NCI-H1694 (cell line): ENCODE measurements at regions not wholly inside any gene's neighbourhood (a gene's known extent, or its start where the extent isn't known, plus 50 kb on each side); places are given as distances from the start of the nearest gene placed in this dataset.
A peak's percentile ranks its signal among the peaks of the same experiment; 100 is the strongest.
"Not testable (repeated sequence)": the region's sequence is repeated elsewhere in the genome, so short reads cannot be mapped to it uniquely, and the experiment has no call there.

Experiments
- DNase-seq: peaks from one replicate; lab custom pipeline; 2025; lab: John Stamatoyannopoulos, UW

DNA sequence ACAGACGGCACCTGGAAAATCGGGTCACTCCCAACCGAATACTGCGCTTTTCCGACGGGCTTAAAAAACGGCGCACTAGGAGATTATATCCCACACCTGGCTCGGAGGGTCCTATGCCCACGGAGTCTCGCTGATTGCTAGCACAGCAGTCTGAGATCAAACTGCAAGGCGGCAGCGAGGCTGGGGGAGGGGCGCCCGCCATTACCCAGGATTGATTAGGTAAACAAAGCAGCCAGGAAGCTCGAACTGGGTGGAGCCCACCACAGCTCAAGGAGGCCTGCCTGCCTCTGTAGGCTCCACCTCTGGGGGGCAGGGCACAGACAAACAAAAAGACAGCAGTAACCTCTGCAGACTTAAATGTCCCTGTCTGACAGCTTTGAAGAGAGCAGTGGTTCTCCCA lies 64.5 kb downstream of the SLC30A10 start:
- DNase-seq = not testable (repeated sequence)

DNA sequence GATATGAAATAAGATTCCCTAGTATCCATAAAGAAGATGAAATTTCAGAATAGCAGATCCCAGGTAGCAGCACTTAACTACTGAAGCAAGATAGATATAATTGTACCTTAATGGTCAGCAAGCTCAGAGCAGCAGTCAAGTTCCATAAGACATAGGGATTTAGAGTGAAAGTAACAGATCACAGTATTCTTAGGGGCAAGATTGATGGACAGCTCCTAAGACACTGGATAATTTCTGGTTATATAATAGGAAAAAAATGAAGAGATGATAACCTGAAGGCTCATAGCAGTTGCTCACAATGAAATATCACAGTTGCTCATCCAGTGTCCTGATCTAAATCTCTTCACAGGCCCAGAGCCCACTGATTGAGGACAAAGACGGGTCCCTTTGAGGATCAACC lies 66.0 kb downstream of the SLC30A10 start:
- no peak for DNase-seq

DNA sequence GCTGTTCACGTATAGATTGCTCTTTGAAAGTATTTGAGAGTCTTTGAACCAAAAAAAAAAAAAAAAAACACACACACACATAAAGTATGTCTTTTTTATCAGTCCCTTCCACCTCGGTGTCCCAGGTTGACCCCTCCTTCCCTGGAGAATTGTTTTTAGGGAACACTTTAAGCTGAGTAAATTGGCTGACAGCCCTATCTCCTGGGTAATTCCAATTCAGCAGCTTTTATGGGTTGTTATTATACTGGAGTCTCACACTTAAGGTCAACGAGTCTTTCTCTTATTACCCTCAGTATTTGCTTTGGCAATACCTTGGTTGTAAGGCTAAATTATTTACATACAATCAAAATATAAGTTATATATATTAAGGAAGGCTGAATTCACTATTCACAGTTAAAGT lies 69.4 kb downstream of the SLC30A10 start:
- DNase-seq = no peak

DNA sequence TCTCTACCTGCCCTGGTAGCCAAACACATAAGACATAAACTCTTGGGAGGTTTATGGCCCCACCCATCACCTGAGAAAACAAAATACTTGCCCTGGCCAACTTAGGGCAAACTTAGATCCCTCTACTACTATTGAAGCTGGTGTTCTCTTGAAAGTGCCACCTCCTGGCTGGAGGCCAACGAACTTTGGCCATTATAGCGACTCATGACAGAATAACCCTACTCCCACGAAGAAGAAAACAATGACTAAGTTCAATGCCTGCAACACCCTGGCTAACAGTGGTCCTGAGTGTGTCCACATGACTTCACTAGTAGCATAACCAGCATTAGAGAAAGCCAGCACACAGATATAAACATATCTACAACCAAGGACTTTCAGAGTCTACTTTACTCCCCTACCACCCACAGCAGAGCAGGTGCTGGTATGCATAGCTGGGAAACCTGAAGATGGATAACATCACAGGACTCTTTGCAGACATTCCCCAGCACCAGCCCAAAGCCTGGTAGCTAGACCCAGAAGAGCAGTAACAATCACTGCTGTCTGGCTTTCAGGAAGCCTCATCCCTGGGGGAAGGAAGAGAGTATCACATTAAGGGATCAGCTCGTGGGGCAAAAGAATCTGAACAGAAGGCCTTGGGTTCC lies 81.0 kb downstream of the SLC30A10 start:
- DNase-seq = no peak

DNA sequence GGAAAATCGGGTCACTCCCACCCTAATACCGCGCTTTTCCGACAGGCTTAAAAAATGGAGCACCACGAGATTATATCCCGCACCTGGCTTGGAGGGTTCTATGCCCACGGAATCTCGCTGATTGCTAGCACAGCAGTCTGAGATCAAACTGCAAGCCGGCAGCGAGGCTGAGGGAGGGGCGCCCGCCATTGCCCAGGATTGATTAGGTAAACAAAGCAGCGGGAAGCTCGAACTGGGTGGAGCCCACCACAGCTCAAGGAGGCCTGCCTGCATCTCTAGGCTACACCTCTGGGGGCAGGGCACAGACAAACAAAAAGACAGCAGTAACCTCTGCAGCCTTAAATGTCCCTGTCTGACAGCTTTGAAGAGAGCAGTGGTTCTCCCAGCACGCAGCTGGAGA lies 88.8 kb downstream of the SLC30A10 start:
- DNase-seq = not testable (repeated sequence)

DNA sequence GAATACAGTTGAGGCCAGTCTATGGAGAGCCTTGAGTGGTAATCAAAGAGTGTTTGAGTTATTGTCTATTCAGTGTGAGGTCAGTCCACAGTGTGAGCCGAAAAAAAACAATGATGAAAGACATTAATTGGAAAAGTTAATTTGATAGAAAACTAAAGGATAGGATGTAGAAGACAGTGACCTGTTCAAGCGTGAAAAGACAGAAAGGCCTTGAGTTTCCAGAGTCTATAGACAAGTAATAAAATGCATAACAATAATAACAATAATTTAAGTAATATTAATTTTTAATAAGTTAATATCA lies 90.4 kb downstream of the SLC30A10 start:
- no peak for DNase-seq

DNA sequence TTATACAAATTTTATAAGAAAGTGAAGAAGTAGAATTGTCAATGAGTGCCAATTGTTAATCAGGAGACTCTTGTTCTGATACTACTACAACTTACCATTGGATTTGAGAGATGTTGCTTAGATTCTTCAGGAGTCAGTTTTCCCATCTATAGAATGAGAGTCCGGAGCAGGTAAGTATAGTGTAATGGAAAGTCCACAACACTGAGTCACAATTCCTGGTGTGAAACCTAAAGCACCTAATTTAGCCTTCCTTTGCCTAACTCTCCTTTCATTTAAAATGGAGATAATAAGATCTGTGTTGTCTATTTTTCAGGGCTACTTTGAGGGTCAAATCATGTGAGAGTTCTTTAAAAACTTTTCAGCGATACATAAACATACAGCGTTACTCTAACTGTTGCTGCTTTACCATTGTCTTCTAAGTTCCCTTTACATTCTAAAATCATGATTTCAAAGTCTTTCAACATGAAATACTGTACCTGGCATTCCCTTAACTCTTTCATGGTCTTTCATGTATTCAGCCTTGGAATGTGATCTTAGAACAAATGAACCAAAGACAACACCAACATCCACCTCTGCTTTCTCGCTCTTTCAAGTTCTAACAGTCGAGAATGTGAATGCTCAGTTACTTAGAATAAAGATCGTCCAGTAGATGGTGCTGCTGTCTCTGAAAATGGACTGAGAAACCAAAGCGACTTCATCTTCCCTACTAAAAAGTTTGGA lies 90.9 kb downstream of the SLC30A10 start:
- peak; percentile 51 for DNase-seq

DNA sequence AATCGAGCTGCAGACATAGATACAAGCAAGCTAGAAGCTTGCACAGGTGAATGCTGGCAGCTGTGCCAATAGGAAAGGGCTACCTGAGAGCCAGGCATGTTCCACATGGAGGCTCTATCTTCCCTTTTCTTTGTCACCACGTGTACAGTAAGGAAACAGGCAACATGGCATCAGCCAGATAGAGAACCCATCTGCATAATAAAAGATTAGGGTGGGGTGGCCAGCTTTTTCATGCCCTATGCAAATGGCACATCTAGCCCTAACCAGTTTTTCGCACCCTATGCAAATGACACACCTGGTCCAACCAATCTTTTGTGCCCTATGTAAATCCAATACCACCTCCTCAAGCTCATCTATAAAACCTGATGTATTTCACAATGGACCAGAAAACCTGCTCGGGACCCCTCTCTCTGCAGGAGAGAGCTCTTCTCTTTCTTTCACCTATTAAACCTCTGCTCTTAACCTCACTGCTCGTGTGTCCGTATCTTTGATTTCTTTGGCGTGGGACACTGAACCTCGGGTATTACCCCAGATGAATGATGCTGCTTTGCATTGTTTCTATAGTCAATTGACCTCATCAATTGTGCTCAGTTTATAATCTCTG lies 93.9 kb downstream of the SLC30A10 start:
- no peak for DNase-seq

DNA sequence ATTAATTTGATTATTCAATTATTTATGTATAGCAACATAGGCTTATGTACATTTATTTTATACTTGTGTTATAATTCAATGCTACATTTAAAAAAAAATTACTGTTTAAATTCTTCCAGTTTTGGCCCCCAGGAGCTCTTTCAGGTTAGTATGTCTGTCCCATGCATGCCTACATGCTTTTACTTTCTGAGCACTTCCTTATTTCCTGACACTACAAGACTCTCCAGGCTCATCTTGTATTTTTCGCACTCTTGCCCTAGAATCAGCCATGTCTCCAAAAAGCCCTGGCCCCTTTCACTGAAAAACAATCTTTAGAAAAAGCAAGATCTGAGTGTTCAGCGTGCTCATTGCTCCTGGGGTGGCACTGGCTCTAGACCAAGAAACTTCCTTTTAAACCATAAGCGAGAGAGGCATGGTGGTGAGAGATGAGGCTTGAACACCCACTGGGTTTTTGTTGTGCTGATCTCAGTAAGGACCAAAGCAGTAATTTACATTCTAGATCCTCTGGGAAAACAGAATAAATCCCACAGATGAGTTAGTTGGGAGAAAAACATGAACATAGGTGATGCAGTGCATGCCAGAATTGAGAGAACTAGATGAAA lies 95.0 kb downstream of the SLC30A10 start:
- DNase-seq = no peak

DNA sequence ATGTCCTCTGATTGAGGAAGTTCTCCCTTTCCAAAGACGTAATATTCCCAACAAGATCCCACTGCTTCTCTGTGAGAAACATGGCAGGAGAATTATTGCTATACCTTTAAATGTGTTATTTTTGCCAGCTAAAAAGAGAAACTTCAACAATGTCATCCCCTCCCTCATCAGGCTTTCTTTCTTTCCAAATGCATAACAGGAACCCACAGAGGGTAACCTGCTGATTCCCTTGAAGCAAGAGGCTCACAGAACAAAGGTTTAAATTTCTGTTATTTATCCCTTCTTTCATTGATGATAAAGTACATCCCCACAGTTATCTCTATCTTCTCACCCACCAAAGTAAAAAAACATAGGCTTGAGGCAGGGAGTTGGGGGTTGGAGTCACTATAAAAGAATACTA lies 102.1 kb downstream of the SLC30A10 start:
- no peak for DNase-seq

DNA sequence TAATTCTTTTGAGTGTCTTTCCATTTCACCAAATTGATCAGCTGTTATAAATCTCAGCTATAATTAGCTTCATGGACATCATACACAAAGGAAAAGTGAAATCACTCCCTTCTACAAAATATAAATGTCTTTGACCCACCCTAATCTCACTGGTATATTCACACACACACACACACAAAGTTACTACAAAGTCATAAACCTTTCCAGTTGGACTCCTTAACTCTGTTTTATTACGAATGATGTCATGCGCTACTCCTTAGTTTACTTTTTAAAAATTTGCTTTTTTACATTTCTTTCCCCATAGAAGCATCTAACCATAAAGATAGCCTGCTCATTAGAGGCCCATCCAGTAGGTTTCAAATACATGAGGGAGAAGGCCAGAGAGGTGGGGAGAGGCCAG lies 103.0 kb downstream of the SLC30A10 start:
- no peak for DNase-seq

DNA sequence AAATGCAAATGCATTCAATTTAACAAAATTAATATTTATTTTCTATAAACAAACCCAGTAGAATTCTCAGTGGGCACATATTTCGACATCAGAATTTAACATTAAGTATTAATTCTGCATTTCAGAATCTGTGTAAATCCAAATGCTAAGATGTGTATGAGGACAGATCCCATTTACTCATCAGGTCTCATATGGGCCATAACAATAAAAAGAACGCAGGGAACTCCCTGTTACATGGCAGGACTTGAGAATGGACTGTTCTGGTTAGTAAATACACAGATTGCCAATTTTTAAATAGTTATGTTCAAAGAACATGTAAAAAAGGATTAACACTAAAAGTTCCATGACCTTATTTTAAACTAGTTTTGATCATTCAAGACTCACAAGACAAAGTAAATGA lies 104.0 kb downstream of the SLC30A10 start:
- no peak for DNase-seq

DNA sequence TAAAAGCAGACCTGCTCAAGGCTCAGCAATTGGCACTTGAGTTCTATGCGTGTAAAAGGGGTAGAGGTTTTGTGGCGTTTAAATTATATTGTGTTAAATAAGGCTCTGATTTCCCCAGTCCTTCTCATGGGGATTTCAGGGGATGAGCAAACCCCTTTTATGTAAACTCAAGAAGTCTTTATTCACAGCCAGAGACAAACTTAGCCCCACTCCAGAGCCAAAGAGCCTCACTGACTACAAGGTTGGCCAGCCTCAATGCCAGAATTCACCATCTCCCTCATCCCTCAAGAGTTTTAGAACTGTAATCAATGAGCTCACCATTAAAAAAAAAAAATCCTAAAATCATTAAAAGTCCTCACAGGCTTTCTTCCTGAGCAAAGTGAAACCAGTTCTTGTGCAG lies 107.8 kb downstream of the SLC30A10 start:
- no peak for DNase-seq

DNA sequence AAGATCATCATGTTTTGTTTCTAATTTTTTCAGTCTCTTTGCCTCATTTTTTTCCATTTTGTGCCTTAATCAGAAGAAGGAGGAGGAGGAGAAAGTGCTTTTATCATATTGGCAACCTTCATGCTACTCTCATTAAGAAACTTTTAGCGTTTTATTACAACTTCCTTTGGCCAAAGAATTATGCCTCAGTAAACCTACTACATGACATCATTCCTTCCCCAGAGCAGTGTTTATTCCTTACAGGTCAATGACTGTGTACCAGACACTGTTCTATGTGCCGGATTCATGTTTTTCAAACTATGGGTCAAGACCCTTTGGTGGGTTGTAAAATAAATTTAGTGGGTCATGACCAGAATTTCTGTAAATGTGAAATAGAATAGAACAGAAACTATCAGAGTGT lies 110.4 kb downstream of the SLC30A10 start:
- DNase-seq = no peak

DNA sequence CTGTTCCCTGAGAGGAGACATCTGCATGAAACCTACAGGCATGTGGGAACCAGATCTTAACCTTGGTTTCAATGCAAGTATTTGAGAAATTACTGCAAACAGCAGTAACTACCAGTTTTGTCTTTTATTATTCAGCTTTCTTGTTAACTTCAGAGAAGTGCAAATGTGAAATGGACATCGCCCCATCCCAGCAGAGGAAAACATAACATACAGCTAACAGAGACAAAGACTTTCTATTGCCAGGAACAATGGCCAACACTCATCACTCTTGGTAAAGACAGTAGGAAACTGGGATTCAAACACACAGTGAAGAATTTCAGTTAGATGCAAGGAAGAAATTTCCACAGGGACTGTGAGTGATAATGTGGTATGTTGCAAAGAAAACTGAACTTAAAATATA lies 115.1 kb downstream of the SLC30A10 start:
- DNase-seq = no peak

DNA sequence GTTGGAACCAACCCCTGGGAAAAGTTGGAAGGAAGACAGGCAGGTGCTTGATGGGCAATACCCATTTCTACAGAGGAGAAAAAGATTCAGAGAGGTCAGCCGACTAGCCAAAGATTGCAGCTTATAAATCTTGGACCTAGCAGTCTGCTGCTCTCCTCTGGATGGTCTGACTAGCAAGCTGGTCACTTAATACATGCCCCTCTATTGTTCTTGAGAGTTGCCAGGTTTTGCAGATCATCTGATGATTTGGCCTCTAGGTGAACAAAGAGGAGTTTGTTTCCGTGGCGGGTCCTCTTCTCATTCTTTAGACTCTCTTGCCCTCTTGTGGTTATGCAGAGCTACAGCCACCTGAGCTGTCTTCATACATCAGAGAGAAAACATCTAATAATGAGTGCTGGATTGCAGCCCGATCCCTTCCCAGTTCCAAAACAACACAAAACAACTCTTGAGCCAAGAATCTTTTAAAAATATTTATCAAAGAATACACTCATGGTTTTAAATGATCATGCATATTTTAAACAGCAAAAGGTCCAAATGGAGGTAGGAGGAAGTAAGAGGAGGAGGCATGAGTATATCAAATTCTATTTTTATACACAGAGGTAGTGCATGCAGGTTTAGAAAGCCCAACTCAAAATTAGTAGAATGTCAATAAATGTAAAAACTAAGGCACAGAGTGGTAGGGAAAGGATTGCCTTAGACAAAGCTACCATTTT lies 115.7 kb downstream of the SLC30A10 start:
- DNase-seq = peak; percentile 85

DNA sequence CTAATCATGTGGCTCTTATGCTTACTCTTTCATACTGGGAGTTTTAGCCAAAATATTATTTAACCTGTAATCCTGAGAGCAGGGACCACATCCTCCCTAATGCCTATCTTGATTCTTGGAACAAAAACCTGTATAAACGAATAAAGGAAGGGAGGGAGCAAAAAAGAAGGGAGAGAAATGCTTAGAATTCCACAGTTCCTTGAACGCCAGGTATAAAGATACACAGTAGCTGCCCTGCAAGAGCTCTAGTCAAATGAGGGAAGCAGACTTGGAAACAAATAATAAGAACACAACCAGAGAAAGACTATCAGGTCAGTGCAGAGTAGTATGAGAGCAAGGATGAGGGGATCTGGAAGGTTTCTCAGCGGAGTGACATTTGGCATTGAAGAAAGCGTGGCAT lies 116.3 kb downstream of the SLC30A10 start:
- no peak for DNase-seq

DNA sequence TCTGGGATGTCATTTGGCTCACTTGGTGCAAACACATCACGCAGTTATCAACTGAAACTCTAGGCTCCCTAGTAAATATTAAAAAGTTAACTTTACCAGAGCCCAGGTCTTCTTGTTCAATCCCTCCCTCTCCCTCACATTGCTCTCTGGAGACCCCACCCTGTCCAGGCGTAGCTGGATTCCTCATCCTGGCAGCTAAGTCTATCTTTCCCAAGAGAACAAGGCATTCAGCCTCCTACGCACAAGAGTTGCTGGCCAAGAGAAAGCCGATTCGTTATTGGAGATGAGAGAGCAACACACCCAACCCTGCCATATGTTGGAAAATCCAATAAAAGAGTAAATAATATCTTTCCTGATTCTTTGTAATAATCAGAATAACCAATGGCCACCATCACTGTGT lies 117.9 kb downstream of the SLC30A10 start:
- DNase-seq = no peak

DNA sequence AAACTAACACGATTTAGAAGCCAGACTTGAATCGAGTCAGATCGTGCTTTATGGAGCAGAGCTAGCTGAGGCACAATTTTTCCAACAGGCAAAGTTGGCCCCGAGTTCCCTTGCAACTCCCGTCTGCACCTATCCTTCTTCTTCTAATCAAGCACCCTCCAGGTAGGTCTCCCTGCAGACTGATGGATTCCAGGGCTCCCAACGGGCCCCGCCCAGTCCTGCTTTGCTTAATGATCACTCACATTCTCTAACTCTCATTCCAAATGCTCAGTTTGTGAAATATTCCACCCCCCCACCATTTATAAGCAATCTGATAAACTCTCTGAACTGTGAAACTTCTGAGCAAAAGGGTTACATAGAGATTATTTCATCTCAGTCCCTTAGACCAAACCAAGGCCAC lies 119.6 kb downstream of the SLC30A10 start:
- no peak for DNase-seq

DNA sequence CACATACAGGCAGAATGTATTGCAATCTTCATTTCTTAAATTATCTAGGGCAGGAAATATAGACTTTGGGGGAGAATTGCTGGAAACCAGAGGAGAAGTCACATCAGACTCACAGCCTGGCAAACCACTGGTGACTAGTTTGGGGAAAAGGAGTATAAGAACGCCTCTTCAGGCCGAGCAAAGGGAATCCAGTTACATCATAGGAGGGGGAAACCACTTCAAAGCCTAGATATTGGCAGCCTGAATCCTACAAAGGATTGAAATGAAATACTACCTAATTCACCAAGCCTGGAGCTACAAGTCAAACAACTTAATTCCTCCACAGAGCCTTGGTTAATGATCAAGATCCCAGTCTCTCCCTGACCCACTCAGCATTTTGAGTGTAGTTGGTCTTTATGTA lies 121.7 kb downstream of the SLC30A10 start:
- no peak for DNase-seq

DNA sequence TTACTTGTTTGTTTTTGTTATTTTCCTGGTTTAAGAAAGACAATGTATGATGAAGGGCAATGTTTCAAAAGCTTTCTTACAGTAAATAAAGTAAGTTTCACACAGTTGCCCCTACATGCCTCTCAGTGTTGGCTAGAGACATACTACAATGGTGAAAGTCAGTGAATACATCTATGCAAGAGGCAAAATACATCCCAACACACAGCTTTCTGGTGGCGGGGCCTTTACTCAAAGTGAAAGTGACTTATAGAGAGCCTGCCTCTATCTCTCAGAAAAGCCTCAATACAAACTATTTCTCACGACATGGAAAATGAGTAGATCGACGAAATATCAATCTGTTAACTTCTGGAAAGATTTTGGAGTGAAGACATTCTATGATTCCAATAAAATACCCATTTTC lies 122.3 kb downstream of the SLC30A10 start:
- DNase-seq = no peak

DNA sequence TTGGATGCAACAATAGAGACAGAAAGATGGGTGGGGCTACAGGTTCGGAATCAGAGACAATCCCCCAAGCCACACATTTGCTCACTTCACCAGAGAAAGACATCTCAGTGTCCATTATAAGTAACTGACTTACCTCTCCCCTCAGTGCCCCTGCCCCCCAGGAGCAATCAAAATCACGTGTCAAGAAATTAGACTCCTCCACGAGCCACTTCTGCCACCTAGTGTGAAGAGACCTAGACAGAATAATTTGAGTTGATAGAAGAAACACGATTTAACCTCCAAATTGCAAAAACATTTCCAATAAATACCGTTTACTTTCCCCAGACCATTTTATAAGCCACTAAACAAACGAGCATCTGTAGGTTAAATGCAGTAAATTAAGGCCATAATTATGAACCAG lies 123.2 kb downstream of the SLC30A10 start:
- no peak for DNase-seq
